MM.1S (cell line): ENCODE measurements at regions not wholly inside any gene's neighbourhood (a gene's known extent, or its start where the extent isn't known, plus 50 kb on each side); places are given as distances from the start of the nearest gene placed in this dataset.

Experiments
- DNase-seq: peaks from one replicate; pipeline ENCODE4 v3.0.0-alpha.2; 2015
- H2AFZ ChIP-seq: fragments of 300-600 bp; sonication (generic); 2 replicates; pipeline ENCODE4 v1.6.0; 2016; ENCODE audit warnings: antibody characterized with exemption, low read length
- H3F3A ChIP-seq: fragments of 300-600 bp; sonication (generic); 2 replicates; pipeline ENCODE4 v1.6.1; 2016; ENCODE audit warnings: mild to moderate bottlenecking, antibody characterized with exemption, low read length, moderate library complexity, mixed read lengths; ENCODE audit not compliant: insufficient read depth
- H3K27ac ChIP-seq: fragments of 300-600 bp; sonication (generic); 2 replicates; pipeline ENCODE4 v1.5.1; 2016; ENCODE audit warnings: mild to moderate bottlenecking, low read length
- H3K27me3 ChIP-seq: fragments of 300-600 bp; sonication (generic); replicated peaks from 2 replicates; pipeline ENCODE4 v1.6.0; 2016; ENCODE audit warnings: low read length; ENCODE audit not compliant: insufficient read depth
- H3K36me3 ChIP-seq: fragments of 300-600 bp; sonication (generic); replicated peaks from 2 replicates; pipeline ENCODE4 v1.6.1; 2016; ENCODE audit warnings: mild to moderate bottlenecking, low read length, mixed read lengths; ENCODE audit not compliant: insufficient read depth
- H3K4me1 ChIP-seq: fragments of 300-600 bp; sonication (generic); 2 replicates; pipeline ENCODE4 v1.6.1; 2016; ENCODE audit warnings: low read length, mixed read lengths
- H3K4me2 ChIP-seq: fragments of 300-600 bp; sonication (generic); 2 replicates; pipeline ENCODE4 v1.6.0; 2016; ENCODE audit warnings: low read depth, low read length
- H3K4me3 ChIP-seq: fragments of 300-600 bp; sonication (generic); 2 replicates; pipeline ENCODE4 v1.5.1; 2016; ENCODE audit warnings: low read length, mixed read lengths
- H3K79me2 ChIP-seq: fragments of 300-600 bp; sonication (generic); 2 replicates; pipeline ENCODE4 v1.6.1; 2016; ENCODE audit warnings: mixed run types, low read length, mixed read lengths
- H3K9ac ChIP-seq: fragments of 300-600 bp; sonication (generic); 2 replicates; pipeline ENCODE4 v1.6.1; 2016; ENCODE audit warnings: low read length, mixed read lengths
- H3K9me2 ChIP-seq: fragments of 300-600 bp; sonication (generic); replicated peaks from 2 replicates; pipeline ENCODE4 v1.6.1; 2016; ENCODE audit warnings: mild to moderate bottlenecking, low read length, mixed read lengths; ENCODE audit not compliant: insufficient read depth
- H3K9me3 ChIP-seq: fragments of 300-600 bp; sonication (generic); replicated peaks from 2 replicates; pipeline ENCODE4 v1.6.1; 2016; ENCODE audit warnings: mild to moderate bottlenecking, low read length, mixed read lengths; ENCODE audit not compliant: insufficient read depth
- H4K20me1 ChIP-seq: fragments of 300-600 bp; sonication (generic); 2 replicates; pipeline ENCODE4 v1.6.1; 2016; ENCODE audit warnings: mild to moderate bottlenecking, low read length, moderate library complexity, mixed read lengths; ENCODE audit not compliant: insufficient read depth
- CTCF ChIP-seq: fragments of 300-600 bp; sonication (generic); IDR thresholded peaks from 2 replicates; pipeline ENCODE4 v1.5.1; 2016; ENCODE audit warnings: antibody characterized with exemption, low read length, mixed read lengths
- EZH2 ChIP-seq: fragments of 300-600 bp; sonication (generic); optimal IDR thresholded peaks from 2 replicates; pipeline ENCODE3; 2017; ENCODE audit warnings: low read depth, mild to moderate bottlenecking, antibody characterized with exemption, low read length, mixed read lengths
- EZH2phosphoT487 ChIP-seq: fragments of 300-600 bp; sonication (generic); IDR thresholded peaks from 2 replicates; pipeline ENCODE4 v1.6.1; 2018; ENCODE audit warnings: antibody characterized with exemption, low read length

DNA sequence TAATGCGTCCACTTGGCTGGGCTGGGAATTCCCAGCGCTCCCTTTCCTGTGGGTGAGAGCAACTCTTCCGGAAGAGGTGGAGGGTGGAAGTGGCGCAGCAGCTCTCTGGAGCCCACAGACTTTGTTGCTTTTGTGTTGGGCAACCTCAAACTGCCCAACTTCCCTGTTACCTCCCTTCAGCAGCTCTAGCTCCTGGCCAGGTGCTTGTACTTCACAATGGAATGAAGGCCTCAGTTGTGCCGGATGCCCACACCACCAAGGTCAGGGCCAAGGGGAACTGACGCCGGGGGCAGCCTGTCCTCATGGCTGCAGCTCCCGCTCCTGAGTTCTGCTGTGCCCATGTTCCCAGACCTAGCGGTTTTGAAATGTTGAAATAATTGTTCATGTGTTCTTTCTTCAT lies 322.9 kb downstream of the GALR1 start:
- Histone ChIP-seq H3K27ac (no peak overlapping the region), H3K36me3 (no peaks in the 10 kb centered on the region), H3K4me3 (no peak overlapping the region), H3K79me2 (no peaks in the 10 kb centered on the region), H3K9me3 (no peaks in the 10 kb centered on the region), H3K4me1 (peaks cover 11% of the 10 kb centered on the region), H2AFZ (no peak overlapping the region), H3K9me2 (no peaks in the 10 kb centered on the region), H3F3A (no peaks in the 10 kb centered on the region), H4K20me1 (no peaks in the 10 kb centered on the region), H3K27me3 (no peaks in the 10 kb centered on the region), H3K4me2 (no peak overlapping the region), H3K9ac (no peak overlapping the region)
- DNase-seq: no peak
- no peak for TF ChIP-seq EZH2phosphoT487
- TF ChIP-seq CTCF: no peak

DNA sequence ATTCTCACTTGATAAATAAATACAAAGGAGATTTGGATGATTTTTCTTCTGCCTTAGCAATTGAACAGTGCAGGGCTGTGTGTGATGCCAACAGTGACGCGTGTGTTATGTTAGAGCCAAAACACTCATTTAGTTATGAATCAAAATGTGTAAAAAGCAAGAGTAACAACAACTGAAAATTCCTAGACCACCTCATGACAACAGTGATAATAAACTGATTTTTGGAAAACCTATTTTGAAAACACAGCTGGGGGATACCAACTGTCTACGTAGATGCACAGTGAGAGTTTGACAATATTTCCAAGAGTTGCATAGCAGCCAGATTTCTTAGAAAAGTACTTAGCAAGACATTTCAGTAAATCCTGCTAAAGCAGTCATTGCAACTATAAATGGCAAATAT lies 323.9 kb downstream of the GALR1 start:
- Histone ChIP-seq H3K27me3 (no peaks in the 10 kb centered on the region), H3K9me3 (no peaks in the 10 kb centered on the region), H3K4me2 (no peak overlapping the region), H3F3A (no peaks in the 10 kb centered on the region), H3K9ac (no peak overlapping the region), H3K27ac (no peak overlapping the region), H2AFZ (no peak overlapping the region), H3K4me1 (peaks cover 11% of the 10 kb centered on the region), H3K9me2 (no peaks in the 10 kb centered on the region), H3K79me2 (no peaks in the 10 kb centered on the region), H4K20me1 (no peaks in the 10 kb centered on the region), H3K36me3 (no peaks in the 10 kb centered on the region), H3K4me3 (no peak overlapping the region)
- DNase-seq: no peak
- TF ChIP-seq CTCF: no peak
- no peak for TF ChIP-seq EZH2
- no peak for TF ChIP-seq EZH2phosphoT487

GRCh38 chr18:77590943-77591515 lies 341.4 kb downstream of the GALR1 start:
- no peak overlapping the region for H3K4me2 ChIP-seq
- H3K4me3 ChIP-seq: no peak overlapping the region
- no peaks in the 10 kb centered on the region for H3K36me3 ChIP-seq
- DNase-seq: no peak
- no peaks in the 10 kb centered on the region for H3K9me3 ChIP-seq
- no peak overlapping the region for H3K9ac ChIP-seq
- no peaks in the 10 kb centered on the region for H3K9me2 ChIP-seq
- no peaks in the 10 kb centered on the region for H3F3A ChIP-seq
- no peak overlapping the region for H2AFZ ChIP-seq
- H3K27ac ChIP-seq: no peak overlapping the region
- H3K27me3 ChIP-seq: no peaks in the 10 kb centered on the region
- TF ChIP-seq EZH2 (no peak), EZH2phosphoT487 (no peak), CTCF (no peak)
- no peaks in the 10 kb centered on the region for H3K79me2 ChIP-seq
- H4K20me1 ChIP-seq: no peaks in the 10 kb centered on the region
- no peaks in the 10 kb centered on the region for H3K4me1 ChIP-seq
